K562 (cell line): ENCODE measurements at regions not wholly inside any gene's neighbourhood (a gene's known extent, or its start where the extent isn't known, plus 50 kb on each side); places are given as distances from the start of the nearest gene placed in this dataset.
A peak's percentile ranks its signal among the peaks of the same experiment; 100 is the strongest.

ENCODE experiments used
- ETV5 ChIP-seq: sonication (generic); formaldehyde crosslinking; IDR thresholded peaks from 2 replicates; pipeline ENCODE4 v1.4.0; 2020; ENCODE audit warnings: low read depth, mild to moderate bottlenecking, missing genetic modification reagents
- LCOR ChIP-seq: sonication (generic); formaldehyde crosslinking; IDR thresholded peaks from 2 replicates; pipeline ENCODE4 v1.8.0; 2022; ENCODE audit warnings: mild to moderate bottlenecking, missing genetic modification reagents
- MIER1 ChIP-seq: fragments of 450-650 bp; IDR thresholded peaks from 2 replicates; pipeline ENCODE4 v1.6.1; 2016; ENCODE audit warnings: antibody characterized with exemption, mild to moderate bottlenecking, low read depth
- PRMT5 ChIP-seq: sonication (generic); formaldehyde crosslinking; IDR thresholded peaks from 2 replicates; pipeline ENCODE4 v1.5.0; 2020; ENCODE audit warnings: missing genetic modification reagents
- SAFB2 ChIP-seq: fragments of 200-400 bp; formaldehyde crosslinking; IDR thresholded peaks from 2 replicates; pipeline ENCODE4 v1.6.1; 2018; ENCODE audit warnings: borderline replicate concordance, low read length, low read depth, moderate library complexity; ENCODE audit not compliant: severe bottlenecking
- SIN3A ChIP-seq, 2 experiments: fragments of 150-350 bp in 1 of 2; IDR thresholded peaks; 2 replicates each; pipeline ENCODE4 v1.6.1; 2011 to 2016; ENCODE audit warnings: borderline replicate concordance in 2 of 2, low read depth in 2 of 2, low read length in 2 of 2, mild to moderate bottlenecking in 2 of 2, moderate library complexity in 2 of 2; ENCODE audit not compliant: control insufficient read depth in 1 of 2
- ZBTB1 ChIP-seq: sonication (generic); formaldehyde crosslinking; IDR thresholded peaks from 2 replicates; pipeline ENCODE4 v1.8.1; 2023; ENCODE audit warnings: missing genetic modification reagents, low read depth, mild to moderate bottlenecking, borderline replicate concordance
- ZNF263 ChIP-seq: sonication (generic); formaldehyde crosslinking; IDR thresholded peaks from 2 replicates; pipeline ENCODE4 v1.8.0; 2022; ENCODE audit warnings: mild to moderate bottlenecking, missing genetic modification reagents, borderline replicate concordance
- ZNF740 ChIP-seq, 3 experiments: fragments of 200-800 bp in 1 of 3; sonication (Bioruptor generic) in 1 of 3; sonication (generic) in 1 of 3; formaldehyde crosslinking in 1 of 3; IDR thresholded peaks; 2 replicates each; pipeline versions ENCODE4 v1.6.1 to v1.8.0; 2016 to 2022; ENCODE audit warnings: mild to moderate bottlenecking in 2 of 3, missing compliant biosample characterization in 2 of 3, missing genetic modification characterization in 2 of 3, missing genetic modification reagents in 1 of 3
- ZNF766 ChIP-seq: fragments of 200-800 bp; sonication (Bioruptor generic); conservative IDR thresholded peaks from 2 replicates; pipeline ENCODE4 v1.6.1; 2016; ENCODE audit warnings: missing genetic modification characterization, missing compliant biosample characterization
- TF ChIP-seq, protein P1 (sequence below): fragments of 450-650 bp; IDR thresholded peaks from 2 replicates; pipeline ENCODE4 v1.6.1; 2018; ENCODE audit not compliant: partially characterized antibody
- TF ChIP-seq, protein P2 (sequence below): sonication (generic); formaldehyde crosslinking; IDR thresholded peaks from 2 replicates; pipeline ENCODE4 v1.8.0; 2022; ENCODE audit warnings: mild to moderate bottlenecking, missing genetic modification reagents
- TF ChIP-seq, protein P3 (sequence below): fragments of 450-650 bp; IDR thresholded peaks from 2 replicates; pipeline ENCODE4 v1.6.1; 2016; ENCODE audit warnings: mild to moderate bottlenecking
- TF ChIP-seq, protein P4 (sequence below), 2 experiments: fragments of 450-650 bp; IDR thresholded peaks; 2 replicates each; pipeline ENCODE4 v1.6.1; 2018; ENCODE audit warnings: mild to moderate bottlenecking in 2 of 2, low read depth in 1 of 2; ENCODE audit not compliant: partially characterized antibody in 2 of 2

GRCh38 chr1:37410815-37411214 is 63.6 kb upstream of the ZC3H12A start (continued):
- TF ChIP-seq, protein P1, sequence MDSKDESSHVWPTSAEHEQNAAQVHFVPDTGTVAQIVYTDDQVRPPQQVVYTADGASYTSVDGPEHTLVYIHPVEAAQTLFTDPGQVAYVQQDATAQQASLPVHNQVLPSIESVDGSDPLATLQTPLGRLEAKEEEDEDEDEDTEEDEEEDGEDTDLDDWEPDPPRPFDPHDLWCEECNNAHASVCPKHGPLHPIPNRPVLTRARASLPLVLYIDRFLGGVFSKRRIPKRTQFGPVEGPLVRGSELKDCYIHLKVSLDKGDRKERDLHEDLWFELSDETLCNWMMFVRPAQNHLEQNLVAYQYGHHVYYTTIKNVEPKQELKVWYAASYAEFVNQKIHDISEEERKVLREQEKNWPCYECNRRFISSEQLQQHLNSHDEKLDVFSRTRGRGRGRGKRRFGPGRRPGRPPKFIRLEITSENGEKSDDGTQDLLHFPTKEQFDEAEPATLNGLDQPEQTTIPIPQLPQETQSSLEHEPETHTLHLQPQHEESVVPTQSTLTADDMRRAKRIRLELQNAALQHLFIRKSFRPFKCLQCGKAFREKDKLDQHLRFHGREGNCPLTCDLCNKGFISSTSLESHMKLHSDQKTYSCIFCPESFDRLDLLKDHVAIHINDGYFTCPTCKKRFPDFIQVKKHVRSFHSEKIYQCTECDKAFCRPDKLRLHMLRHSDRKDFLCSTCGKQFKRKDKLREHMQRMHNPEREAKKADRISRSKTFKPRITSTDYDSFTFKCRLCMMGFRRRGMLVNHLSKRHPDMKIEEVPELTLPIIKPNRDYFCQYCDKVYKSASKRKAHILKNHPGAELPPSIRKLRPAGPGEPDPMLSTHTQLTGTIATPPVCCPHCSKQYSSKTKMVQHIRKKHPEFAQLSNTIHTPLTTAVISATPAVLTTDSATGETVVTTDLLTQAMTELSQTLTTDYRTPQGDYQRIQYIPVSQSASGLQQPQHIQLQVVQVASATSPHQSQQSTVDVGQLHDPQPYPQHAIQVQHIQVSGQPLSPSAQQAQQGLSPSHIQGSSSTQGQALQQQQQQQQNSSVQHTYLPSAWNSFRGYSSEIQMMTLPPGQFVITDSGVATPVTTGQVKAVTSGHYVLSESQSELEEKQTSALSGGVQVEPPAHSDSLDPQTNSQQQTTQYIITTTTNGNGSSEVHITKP = no peak
- TF ChIP-seq LCOR (peak; percentile 43; the same call in 1 of the 2 replicates), PRMT5 (CRISPR knock-in tag) (peak; percentile 71; the same call in 1 of the 2 replicates), ETV5 (no peak), ZNF263 (0 out of 2 replicates have a peak, but pooled peaks have one; percentile 54), SAFB2 (no peak), ZNF766 (peak; percentile 70), ZBTB1 (CRISPR knock-in tag) (0 out of 2 replicates have a peak, but pooled peaks have one; percentile 48), ZNF740 (CRISPR knock-in tag; IDR thresholded peaks at IDR 0.05) (no peak), ZNF740 (tag; IDR thresholded peaks at IDR 0.05) (no peak), MIER1 (peak; percentile 97), SIN3A (IDR thresholded peaks at IDR 0.05; ENCODE audit: borderline replicate concordance in 2 of 2, control insufficient read depth in 1 of 2, low read depth in 2 of 2, low read length in 2 of 2) (peak in 1 of 2 experiments; percentile 84; a peak in 1 of 4 replicates)
- TF ChIP-seq, protein P2, sequence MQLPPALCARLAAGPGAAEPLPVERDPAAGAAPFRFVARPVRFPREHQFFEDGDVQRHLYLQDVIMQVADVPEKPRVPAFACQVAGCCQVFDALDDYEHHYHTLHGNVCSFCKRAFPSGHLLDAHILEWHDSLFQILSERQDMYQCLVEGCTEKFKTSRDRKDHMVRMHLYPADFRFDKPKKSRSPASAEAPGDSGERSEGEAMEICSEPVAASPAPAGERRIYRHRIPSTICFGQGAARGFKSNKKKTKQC (CRISPR knock-in tag) = peak; percentile 64; the same call in 1 of the 2 replicates
- TF ChIP-seq, protein P3, sequence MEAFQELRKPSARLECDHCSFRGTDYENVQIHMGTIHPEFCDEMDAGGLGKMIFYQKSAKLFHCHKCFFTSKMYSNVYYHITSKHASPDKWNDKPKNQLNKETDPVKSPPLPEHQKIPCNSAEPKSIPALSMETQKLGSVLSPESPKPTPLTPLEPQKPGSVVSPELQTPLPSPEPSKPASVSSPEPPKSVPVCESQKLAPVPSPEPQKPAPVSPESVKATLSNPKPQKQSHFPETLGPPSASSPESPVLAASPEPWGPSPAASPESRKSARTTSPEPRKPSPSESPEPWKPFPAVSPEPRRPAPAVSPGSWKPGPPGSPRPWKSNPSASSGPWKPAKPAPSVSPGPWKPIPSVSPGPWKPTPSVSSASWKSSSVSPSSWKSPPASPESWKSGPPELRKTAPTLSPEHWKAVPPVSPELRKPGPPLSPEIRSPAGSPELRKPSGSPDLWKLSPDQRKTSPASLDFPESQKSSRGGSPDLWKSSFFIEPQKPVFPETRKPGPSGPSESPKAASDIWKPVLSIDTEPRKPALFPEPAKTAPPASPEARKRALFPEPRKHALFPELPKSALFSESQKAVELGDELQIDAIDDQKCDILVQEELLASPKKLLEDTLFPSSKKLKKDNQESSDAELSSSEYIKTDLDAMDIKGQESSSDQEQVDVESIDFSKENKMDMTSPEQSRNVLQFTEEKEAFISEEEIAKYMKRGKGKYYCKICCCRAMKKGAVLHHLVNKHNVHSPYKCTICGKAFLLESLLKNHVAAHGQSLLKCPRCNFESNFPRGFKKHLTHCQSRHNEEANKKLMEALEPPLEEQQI = peak; percentile 44; the same call in 1 of the 2 replicates
- TF ChIP-seq, protein P4, sequence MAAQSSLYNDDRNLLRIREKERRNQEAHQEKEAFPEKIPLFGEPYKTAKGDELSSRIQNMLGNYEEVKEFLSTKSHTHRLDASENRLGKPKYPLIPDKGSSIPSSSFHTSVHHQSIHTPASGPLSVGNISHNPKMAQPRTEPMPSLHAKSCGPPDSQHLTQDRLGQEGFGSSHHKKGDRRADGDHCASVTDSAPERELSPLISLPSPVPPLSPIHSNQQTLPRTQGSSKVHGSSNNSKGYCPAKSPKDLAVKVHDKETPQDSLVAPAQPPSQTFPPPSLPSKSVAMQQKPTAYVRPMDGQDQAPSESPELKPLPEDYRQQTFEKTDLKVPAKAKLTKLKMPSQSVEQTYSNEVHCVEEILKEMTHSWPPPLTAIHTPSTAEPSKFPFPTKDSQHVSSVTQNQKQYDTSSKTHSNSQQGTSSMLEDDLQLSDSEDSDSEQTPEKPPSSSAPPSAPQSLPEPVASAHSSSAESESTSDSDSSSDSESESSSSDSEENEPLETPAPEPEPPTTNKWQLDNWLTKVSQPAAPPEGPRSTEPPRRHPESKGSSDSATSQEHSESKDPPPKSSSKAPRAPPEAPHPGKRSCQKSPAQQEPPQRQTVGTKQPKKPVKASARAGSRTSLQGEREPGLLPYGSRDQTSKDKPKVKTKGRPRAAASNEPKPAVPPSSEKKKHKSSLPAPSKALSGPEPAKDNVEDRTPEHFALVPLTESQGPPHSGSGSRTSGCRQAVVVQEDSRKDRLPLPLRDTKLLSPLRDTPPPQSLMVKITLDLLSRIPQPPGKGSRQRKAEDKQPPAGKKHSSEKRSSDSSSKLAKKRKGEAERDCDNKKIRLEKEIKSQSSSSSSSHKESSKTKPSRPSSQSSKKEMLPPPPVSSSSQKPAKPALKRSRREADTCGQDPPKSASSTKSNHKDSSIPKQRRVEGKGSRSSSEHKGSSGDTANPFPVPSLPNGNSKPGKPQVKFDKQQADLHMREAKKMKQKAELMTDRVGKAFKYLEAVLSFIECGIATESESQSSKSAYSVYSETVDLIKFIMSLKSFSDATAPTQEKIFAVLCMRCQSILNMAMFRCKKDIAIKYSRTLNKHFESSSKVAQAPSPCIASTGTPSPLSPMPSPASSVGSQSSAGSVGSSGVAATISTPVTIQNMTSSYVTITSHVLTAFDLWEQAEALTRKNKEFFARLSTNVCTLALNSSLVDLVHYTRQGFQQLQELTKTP (IDR thresholded peaks at IDR 0.05; ENCODE audit: low read depth in 1 of 2, partially characterized antibody in 2 of 2) = peak in 1 of 2 experiments; percentile 88
